Stimulated activated CD8-positive, alpha-beta memory T cell treated with anti-CD3 and anti-CD28 coated beads, Interleukin-15, amount 100 ng/mL, for 24 hours (primary cell): ENCODE measurements at regions not wholly inside any gene's neighbourhood (a gene's known extent, or its start where the extent isn't known, plus 50 kb on each side); places are given as distances from the start of the nearest gene placed in this dataset.

ENCODE experiments used
- DNase-seq: peaks from one replicate; pipeline ENCODE4 v3.0.0-alpha.2; 2020; ENCODE audit warnings: low read depth

DNA sequence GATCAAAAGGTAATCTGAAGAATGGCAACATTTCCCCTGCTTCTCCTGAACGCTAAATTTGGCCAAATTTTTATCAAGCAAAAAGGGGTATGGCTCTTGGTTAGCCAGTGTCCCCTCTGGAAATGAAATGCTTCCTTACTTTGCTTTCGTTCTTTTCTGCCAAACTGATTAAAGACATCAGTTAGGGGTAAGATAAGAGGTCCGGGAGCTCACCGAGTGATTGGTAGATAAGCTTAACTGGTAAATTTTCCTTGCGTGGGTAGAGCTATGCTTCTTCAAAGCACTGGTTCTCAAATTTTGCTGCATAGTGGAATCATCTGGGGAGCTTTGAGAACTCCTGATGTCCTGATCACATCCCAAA lies 62.7 kb upstream of the MAPRE2 start:
- no peak for DNase-seq

DNA sequence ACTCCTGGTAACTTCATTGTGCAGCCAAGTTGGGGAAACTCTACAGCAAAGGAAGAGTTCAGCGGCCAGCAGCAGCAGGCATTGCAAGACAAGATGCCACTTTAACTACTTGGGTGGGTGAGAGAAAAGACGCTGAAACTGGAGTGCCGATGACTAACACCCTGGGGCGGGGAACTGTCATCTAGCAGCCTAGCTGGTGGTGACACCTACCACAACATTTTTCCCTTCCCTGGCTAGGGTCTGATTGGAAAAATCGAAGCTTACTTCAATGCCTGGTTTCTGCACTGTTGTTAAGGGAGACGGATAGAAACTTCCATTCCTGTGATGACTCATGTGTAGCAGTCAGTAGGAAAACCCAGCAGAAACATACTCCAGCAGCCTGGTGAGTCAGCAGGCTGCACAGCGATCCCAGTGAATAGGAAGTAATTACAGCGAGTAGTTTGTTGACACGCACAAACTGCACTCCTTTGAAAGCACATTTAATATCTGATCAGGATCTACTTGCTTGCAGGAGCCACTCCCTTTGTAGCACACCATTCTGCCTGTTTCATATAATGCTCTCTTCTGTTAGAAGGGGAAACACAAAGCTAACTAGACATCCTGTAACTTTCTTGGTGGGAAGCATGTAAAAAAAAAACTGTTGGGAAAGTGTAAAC lies 62.1 kb upstream of the MAPRE2 start:
- DNase-seq, result peak; percentile 19

DNA sequence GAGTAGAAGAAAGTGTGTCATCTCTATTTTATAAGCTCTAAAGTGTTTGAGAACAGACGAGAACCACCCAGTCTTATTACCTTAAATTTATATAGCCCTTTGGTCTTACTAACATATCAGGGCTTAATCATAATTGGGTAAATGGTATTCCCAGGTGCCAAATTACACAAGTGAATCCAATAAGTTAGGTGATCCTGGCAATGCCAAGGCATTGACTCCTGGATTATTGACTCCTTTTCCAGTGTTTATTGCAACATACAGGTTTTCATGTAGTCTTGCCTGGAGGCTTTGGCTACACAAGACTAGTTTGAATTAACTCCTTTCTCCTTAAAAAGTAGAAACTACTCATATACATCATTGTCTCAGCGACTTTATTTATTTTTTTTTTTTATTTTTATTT lies 59.7 kb upstream of the MAPRE2 start:
- DNase-seq, result no peak

DNA sequence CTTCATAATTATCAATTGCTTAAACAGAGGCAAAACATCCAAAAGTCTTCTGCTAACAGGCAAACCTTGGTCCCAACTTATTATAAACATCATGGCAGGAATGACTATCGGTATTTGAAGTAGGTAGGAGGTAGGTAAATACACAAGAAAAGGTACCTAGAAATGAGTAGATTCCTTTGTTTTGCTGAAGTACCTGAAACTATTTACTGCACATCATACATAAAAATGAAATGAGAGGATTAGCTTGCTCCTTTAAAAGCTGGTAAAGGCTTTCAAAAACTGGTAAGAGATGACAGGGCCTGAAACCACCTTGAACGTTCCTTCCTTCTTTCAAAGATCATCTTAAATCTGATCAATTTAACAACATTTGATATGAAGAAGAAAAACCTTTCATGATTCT lies 55.2 kb upstream of the MAPRE2 start:
- DNase-seq, result no peak

DNA sequence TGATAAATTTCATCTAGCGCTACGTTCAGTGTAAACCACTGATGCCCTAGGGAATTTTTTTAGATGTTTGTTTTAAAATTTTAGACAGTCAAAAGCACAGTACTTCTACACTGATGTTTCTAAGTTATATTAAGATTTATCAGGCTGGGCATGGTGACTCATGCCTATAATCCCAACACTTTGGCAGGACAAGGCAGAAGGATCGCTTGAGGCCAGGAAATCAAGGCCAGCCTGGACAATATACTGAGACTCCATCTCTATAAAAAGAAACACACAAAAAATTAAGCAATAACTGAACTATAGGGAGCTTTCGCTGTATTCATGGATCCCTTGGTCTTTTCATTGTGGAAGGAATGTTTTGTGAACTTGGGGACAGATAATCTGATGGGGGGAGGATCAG lies 50.6 kb upstream of the MAPRE2 start:
- no peak for DNase-seq

DNA sequence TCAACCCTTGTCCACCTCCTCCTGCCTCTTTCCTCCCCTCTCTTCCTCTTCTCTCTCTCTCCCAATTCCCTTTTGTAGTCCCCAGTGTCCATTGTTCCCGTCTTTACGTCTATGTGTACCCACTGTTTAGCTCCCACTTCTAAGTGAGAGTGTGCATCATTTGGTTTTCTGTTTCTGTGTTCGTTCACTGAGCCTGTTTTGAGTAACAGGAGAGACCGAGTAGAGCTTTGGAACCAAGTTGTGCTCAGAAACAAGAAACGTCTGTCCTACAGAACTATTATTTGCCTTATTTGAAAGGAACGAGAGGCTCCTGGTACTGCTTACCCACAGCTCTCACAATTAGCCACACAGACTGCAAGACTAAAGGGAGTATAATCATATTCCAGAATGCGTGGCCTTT lies 50.1 kb upstream of the MAPRE2 start:
- DNase-seq, result no peak
